ENCODE measurements at regions not wholly inside any gene's neighbourhood (a gene's known extent, or its start where the extent isn't known, plus 50 kb on each side); places are given as distances from the start of the nearest gene placed in this dataset.
A peak's percentile ranks its signal among the peaks of the same experiment; 100 is the strongest.

GRCh38 chr4:3700736-3701135 is 65.4 kb upstream of the ADRA2C start:
- Mint-ChIP-seq H3K4me1 (peaks cover 4% of the 10 kb centered on the region), H3K36me3 (ENCODE audit: low read depth) (peaks cover 2% of the 10 kb centered on the region), H3K27me3 (peaks cover 31% of the 10 kb centered on the region), H3K4me3 (no peak overlapping the region), H3K27ac (no peak overlapping the region)
- ATAC-seq, result no peak
- no peak for DNase-seq
- peaks cover 3% of the 10 kb centered on the region for H3K9me3 ChIP-seq (ENCODE audit: control insufficient read depth, low read length, poor library complexity, severe bottlenecking)

GRCh38 chr4:3700223-3700622 is 66.0 kb upstream of the ADRA2C start:
- Mint-ChIP-seq H3K27ac (no peak overlapping the region), H3K36me3 (ENCODE audit: low read depth) (peaks cover 2% of the 10 kb centered on the region), H3K27me3 (peaks cover 26% of the 10 kb centered on the region), H3K4me3 (no peak overlapping the region), H3K4me1 (peaks cover 2% of the 10 kb centered on the region)
- peaks cover 3% of the 10 kb centered on the region for H3K9me3 ChIP-seq (ENCODE audit: control insufficient read depth, low read length, poor library complexity, severe bottlenecking)
- ATAC-seq (no peak), DNase-seq (no peak)

- Mint-ChIP-seq H3K27ac (no peak overlapping the region), H3K4me3 (peak overlapping the region; percentile 33), H3K36me3 (ENCODE audit: low read depth) (peaks cover 2% of the 10 kb centered on the region), H3K27me3 (peaks cover 23% of the 10 kb centered on the region), H3K4me1 (peaks cover 2% of the 10 kb centered on the region)
- DNase-seq (no peak), ATAC-seq (no peak)
- H3K9me3 ChIP-seq (ENCODE audit: control insufficient read depth, low read length, poor library complexity, severe bottlenecking), result peaks cover 3% of the 10 kb centered on the region
Measured at GRCh38 chr4:3699678-3700077, 66.5 kb upstream of the ADRA2C start.

GRCh38 chr4:3699261-3699660 is 66.9 kb upstream of the ADRA2C start:
- Mint-ChIP-seq H3K27me3 (peaks cover 20% of the 10 kb centered on the region), H3K4me1 (peaks cover 2% of the 10 kb centered on the region)
- ATAC-seq, result no peak

GRCh38 chr4:3697033-3697432 is 69.2 kb upstream of the ADRA2C start:
- ATAC-seq, result no peak

More at GRCh38 chr4:3699261-3699660, 66.9 kb upstream of the ADRA2C start:
- no peak for DNase-seq
- peaks cover 3% of the 10 kb centered on the region for H3K9me3 ChIP-seq (ENCODE audit: control insufficient read depth, low read length, poor library complexity, severe bottlenecking)
- H3K4me3 Mint-ChIP-seq, result peak overlapping the region; percentile 33
- no peak overlapping the region for H3K27ac Mint-ChIP-seq
- H3K36me3 Mint-ChIP-seq (ENCODE audit: low read depth), result peaks cover 2% of the 10 kb centered on the region

GRCh38 chr4:3690551-3691152 is 75.5 kb upstream of the ADRA2C start:
- H3K27me3 Mint-ChIP-seq, result peaks cover 18% of the 10 kb centered on the region
- no peaks in the 10 kb centered on the region for H3K36me3 Mint-ChIP-seq (ENCODE audit: low read depth)
- ATAC-seq, result no peak
- DNase-seq, result no peak
- H3K4me3 Mint-ChIP-seq, result no peak overlapping the region
- H3K27ac Mint-ChIP-seq, result no peak overlapping the region
- no peaks in the 10 kb centered on the region for H3K4me1 Mint-ChIP-seq
- H3K9me3 ChIP-seq (ENCODE audit: control insufficient read depth, low read length, poor library complexity, severe bottlenecking), result no peaks in the 10 kb centered on the region

More at GRCh38 chr4:3697033-3697432, 69.2 kb upstream of the ADRA2C start:
- no peak for DNase-seq
- Mint-ChIP-seq H3K4me3 (no peak overlapping the region), H3K36me3 (ENCODE audit: low read depth) (peaks cover 2% of the 10 kb centered on the region), H3K27ac (no peak overlapping the region), H3K4me1 (peaks cover 2% of the 10 kb centered on the region), H3K27me3 (peaks cover 13% of the 10 kb centered on the region)
- peaks cover 3% of the 10 kb centered on the region for H3K9me3 ChIP-seq (ENCODE audit: control insufficient read depth, low read length, poor library complexity, severe bottlenecking)

- DNase-seq, result no peak
- ATAC-seq, result no peak
- Mint-ChIP-seq H3K4me3 (no peak overlapping the region), H3K27me3 (peaks cover 25% of the 10 kb centered on the region), H3K36me3 (ENCODE audit: low read depth) (no peaks in the 10 kb centered on the region), H3K4me1 (no peaks in the 10 kb centered on the region), H3K27ac (no peak overlapping the region)
- no peaks in the 10 kb centered on the region for H3K9me3 ChIP-seq (ENCODE audit: control insufficient read depth, low read length, poor library complexity, severe bottlenecking)
Measured at GRCh38 chr4:3689576-3690550, 76.3 kb upstream of the ADRA2C start.

- no peaks in the 10 kb centered on the region for H3K36me3 Mint-ChIP-seq (ENCODE audit: low read depth)
- H3K4me3 Mint-ChIP-seq, result no peak overlapping the region
- peaks cover 31% of the 10 kb centered on the region for H3K27me3 Mint-ChIP-seq
- DNase-seq (no peak), ATAC-seq (no peak)
- H3K27ac Mint-ChIP-seq, result no peak overlapping the region
- H3K4me1 Mint-ChIP-seq, result no peaks in the 10 kb centered on the region
- H3K9me3 ChIP-seq (ENCODE audit: control insufficient read depth, low read length, poor library complexity, severe bottlenecking), result no peaks in the 10 kb centered on the region
Measured at GRCh38 chr4:3689006-3689405, 77.2 kb upstream of the ADRA2C start.

- Mint-ChIP-seq H3K36me3 (ENCODE audit: low read depth) (no peaks in the 10 kb centered on the region), H3K4me1 (no peaks in the 10 kb centered on the region), H3K27me3 (peaks cover 31% of the 10 kb centered on the region), H3K4me3 (no peak overlapping the region), H3K27ac (no peak overlapping the region)
- H3K9me3 ChIP-seq (ENCODE audit: control insufficient read depth, low read length, poor library complexity, severe bottlenecking), result no peaks in the 10 kb centered on the region
- DNase-seq, result no peak
- ATAC-seq, result no peak
Measured at GRCh38 chr4:3688018-3688998, 77.9 kb upstream of the ADRA2C start.

GRCh38 chr4:3687538-3687937 is 78.6 kb upstream of the ADRA2C start:
- H3K27ac Mint-ChIP-seq, result no peak overlapping the region
- no peaks in the 10 kb centered on the region for H3K36me3 Mint-ChIP-seq (ENCODE audit: low read depth)
- no peak for ATAC-seq
- peaks cover 34% of the 10 kb centered on the region for H3K27me3 Mint-ChIP-seq
- no peaks in the 10 kb centered on the region for H3K4me1 Mint-ChIP-seq
- no peaks in the 10 kb centered on the region for H3K9me3 ChIP-seq (ENCODE audit: control insufficient read depth, low read length, poor library complexity, severe bottlenecking)
- no peak overlapping the region for H3K4me3 Mint-ChIP-seq
- DNase-seq, result no peak

- Mint-ChIP-seq H3K4me1 (no peaks in the 10 kb centered on the region), H3K4me3 (no peak overlapping the region), H3K27me3 (peaks cover 36% of the 10 kb centered on the region), H3K36me3 (ENCODE audit: low read depth) (no peaks in the 10 kb centered on the region), H3K27ac (no peak overlapping the region)
- H3K9me3 ChIP-seq (ENCODE audit: control insufficient read depth, low read length, poor library complexity, severe bottlenecking), result no peaks in the 10 kb centered on the region
- DNase-seq, result no peak
- no peak for ATAC-seq
Measured at GRCh38 chr4:3686753-3687152, 79.4 kb upstream of the ADRA2C start.

GRCh38 chr4:3685081-3685645 is 81.0 kb upstream of the ADRA2C start:
- peaks cover 44% of the 10 kb centered on the region for H3K27me3 Mint-ChIP-seq
- no peak for ATAC-seq
- no peak for DNase-seq
- H3K4me3 Mint-ChIP-seq, result no peak overlapping the region
- H3K36me3 Mint-ChIP-seq (ENCODE audit: low read depth), result no peaks in the 10 kb centered on the region
- H3K27ac Mint-ChIP-seq, result no peak overlapping the region
- H3K9me3 ChIP-seq (ENCODE audit: control insufficient read depth, low read length, poor library complexity, severe bottlenecking), result no peaks in the 10 kb centered on the region
- H3K4me1 Mint-ChIP-seq, result no peaks in the 10 kb centered on the region

All from T-helper 17 cell (primary cell).